Hepatocyte (in vitro differentiated cells): ENCODE measurements at regions not wholly inside any gene's neighbourhood (a gene's known extent, or its start where the extent isn't known, plus 50 kb on each side); places are given as distances from the start of the nearest gene placed in this dataset.

Experiments used
- DNase-seq: peaks from one replicate; pipeline ENCODE4 v3.0.0-alpha.2; 2016; ENCODE audit warnings: low spot score
- H2AFZ ChIP-seq: fragments of 200-600 bp; sonication (generic); 2 replicates; pipeline ENCODE4 v1.6.0; 2016; ENCODE audit warnings: antibody characterized with exemption, mild to moderate bottlenecking
- H3K27ac ChIP-seq: fragments of 200-600 bp; sonication (generic); 2 replicates; pipeline ENCODE4 v1.5.1; 2016; ENCODE audit warnings: mild to moderate bottlenecking
- H3K27me3 ChIP-seq: fragments of 200-600 bp; sonication (generic); 2 replicates; pipeline ENCODE4 v1.6.1; 2016
- H3K36me3 ChIP-seq: fragments of 200-600 bp; sonication (generic); replicated peaks from 2 replicates; pipeline ENCODE4 v1.5.1; 2016; ENCODE audit warnings: low read depth; ENCODE audit not compliant: insufficient read depth
- H3K4me1 ChIP-seq: fragments of 200-600 bp; sonication (generic); 2 replicates; pipeline ENCODE4 v1.5.1; 2016; ENCODE audit warnings: mild to moderate bottlenecking, moderate library complexity; ENCODE audit not compliant: insufficient read depth
- H3K4me2 ChIP-seq: fragments of 200-600 bp; sonication (generic); 2 replicates; pipeline ENCODE4 v1.6.0; 2016
- H3K4me3 ChIP-seq: fragments of 200-600 bp; sonication (generic); 2 replicates; pipeline ENCODE4 v1.5.1; 2016; ENCODE audit warnings: mild to moderate bottlenecking
- H3K79me2 ChIP-seq: fragments of 200-600 bp; sonication (generic); 2 replicates; pipeline ENCODE4 v1.6.0; 2017; ENCODE audit warnings: mild to moderate bottlenecking
- H3K9me2 ChIP-seq: fragments of 200-600 bp; sonication (generic); replicated peaks from 2 replicates; pipeline ENCODE4 v1.6.0; 2017; ENCODE audit warnings: mild to moderate bottlenecking; ENCODE audit not compliant: insufficient read depth
- H3K9me3 ChIP-seq: fragments of 200-600 bp; sonication (generic); 2 replicates; pipeline ENCODE4 v1.5.1; 2016; ENCODE audit warnings: low read depth, mild to moderate bottlenecking
- H4K20me1 ChIP-seq: fragments of 200-600 bp; sonication (generic); 2 replicates; pipeline ENCODE4 v1.6.0; 2016; ENCODE audit warnings: mild to moderate bottlenecking; ENCODE audit not compliant: insufficient read depth, poor library complexity, severe bottlenecking
- CTCF ChIP-seq: fragments of 200-600 bp; sonication (generic); IDR thresholded peaks from 2 replicates; pipeline ENCODE4 v1.5.1; 2016; ENCODE audit warnings: antibody characterized with exemption, mild to moderate bottlenecking; ENCODE audit not compliant: poor library complexity
- EZH2 ChIP-seq: fragments of 200-600 bp; sonication (generic); IDR thresholded peaks from 2 replicates; pipeline ENCODE4 v1.6.1; 2016; ENCODE audit warnings: antibody characterized with exemption, mild to moderate bottlenecking, borderline replicate concordance
- EZH2phosphoT487 ChIP-seq: fragments of 200-600 bp; sonication (generic); IDR thresholded peaks from one replicate; pipeline ENCODE4 v1.6.1; 2018; ENCODE audit warnings: antibody characterized with exemption, mild to moderate bottlenecking, low read depth, moderate library complexity; ENCODE audit not compliant: unreplicated experiment, severe bottlenecking
- WGBS: methylation state at CpG from one replicate; pipeline ENCODE4 v1.1.6; 2016; ENCODE audit warnings: low lambda C conversion rate; ENCODE audit errors: missing lambda C conversion rate; 5-methylcytosine and 5-hydroxymethylcytosine counted together

GRCh38 chr10:35838054-35838453 is 196.0 kb upstream of the FZD8 start:
- WGBS: 75% methylated on average over 2 of the region's 2 CpGs
- Histone ChIP-seq H3K79me2 (no peaks in the 10 kb centered on the region), H3K9me3 (no peaks in the 10 kb centered on the region), H3K36me3 (no peaks in the 10 kb centered on the region), H3K9me2 (no peaks in the 10 kb centered on the region), H3K4me2 (no peak overlapping the region), H2AFZ (no peak overlapping the region), H3K4me1 (no peaks in the 10 kb centered on the region), H3K4me3 (no peak overlapping the region), H3K27ac (no peak overlapping the region), H4K20me1 (no peaks in the 10 kb centered on the region), H3K27me3 (no peaks in the 10 kb centered on the region)
- TF ChIP-seq EZH2phosphoT487: no peak
- TF ChIP-seq EZH2: no peak
- no peak for TF ChIP-seq CTCF
- no peak for DNase-seq

- H3K79me2 ChIP-seq: no peaks in the 10 kb centered on the region
- no peaks in the 10 kb centered on the region for H3K9me3 ChIP-seq
- no peaks in the 10 kb centered on the region for H3K36me3 ChIP-seq
- H3K4me2 ChIP-seq: no peak overlapping the region
- no peaks in the 10 kb centered on the region for H3K4me1 ChIP-seq
- no peaks in the 10 kb centered on the region for H3K27me3 ChIP-seq
- H3K4me3 ChIP-seq: no peak overlapping the region
- H3K9me2 ChIP-seq: no peaks in the 10 kb centered on the region
- WGBS: 93% methylated on average over 3 of the region's 3 CpGs
- DNase-seq: no peak
- H2AFZ ChIP-seq: no peak overlapping the region
- H4K20me1 ChIP-seq: no peaks in the 10 kb centered on the region
- H3K27ac ChIP-seq: no peak overlapping the region
- TF ChIP-seq CTCF (no peak), EZH2 (no peak), EZH2phosphoT487 (no peak)
These were observed 193.4 kb upstream of the FZD8 start for GRCh38 chr10:35835545-35835944.

- H3K9me2 ChIP-seq: no peaks in the 10 kb centered on the region
- H3K36me3 ChIP-seq: no peaks in the 10 kb centered on the region
- no peak overlapping the region for H3K27ac ChIP-seq
- no peak overlapping the region for H3K4me2 ChIP-seq
- no peak overlapping the region for H3K4me3 ChIP-seq
- no peak overlapping the region for H2AFZ ChIP-seq
- DNase-seq: no peak
- no peaks in the 10 kb centered on the region for H3K9me3 ChIP-seq
- no peaks in the 10 kb centered on the region for H4K20me1 ChIP-seq
- no peaks in the 10 kb centered on the region for H3K79me2 ChIP-seq
- no peaks in the 10 kb centered on the region for H3K27me3 ChIP-seq
- no peaks in the 10 kb centered on the region for H3K4me1 ChIP-seq
- TF ChIP-seq EZH2phosphoT487 (no peak), EZH2 (no peak), CTCF (no peak)
- 88% methylated on average over 10 of the region's 10 CpGs for whole genome bisulfite sequencing
These were observed 192.9 kb upstream of the FZD8 start for GRCh38 chr10:35834877-35835494.

- no peaks in the 10 kb centered on the region for H4K20me1 ChIP-seq
- H3K9me3 ChIP-seq: no peaks in the 10 kb centered on the region
- no peaks in the 10 kb centered on the region for H3K27me3 ChIP-seq
- TF ChIP-seq EZH2phosphoT487 (no peak), CTCF (no peak), EZH2 (no peak)
- H3K79me2 ChIP-seq: no peaks in the 10 kb centered on the region
- no peak for DNase-seq
- no peak overlapping the region for H3K27ac ChIP-seq
- H3K36me3 ChIP-seq: no peaks in the 10 kb centered on the region
- no peak overlapping the region for H3K4me3 ChIP-seq
- H2AFZ ChIP-seq: no peak overlapping the region
- H3K4me2 ChIP-seq: no peak overlapping the region
- no peaks in the 10 kb centered on the region for H3K9me2 ChIP-seq
- WGBS: 90% methylated on average over 9 of the region's 9 CpGs
- H3K4me1 ChIP-seq: no peaks in the 10 kb centered on the region
These were observed 185.7 kb upstream of the FZD8 start for GRCh38 chr10:35827783-35828182.
